Activated CD4-positive, alpha-beta T cell treated with anti-CD3 and anti-CD28 coated beads for 48 hours (primary cell): ENCODE measurements at regions not wholly inside any gene's neighbourhood (a gene's known extent, or its start where the extent isn't known, plus 50 kb on each side); places are given as distances from the start of the nearest gene placed in this dataset.
"Not testable (repeated sequence)": the region's sequence is repeated elsewhere in the genome, so short reads cannot be mapped to it uniquely, and the experiment has no call there.

Experiments
- DNase-seq: peaks from one replicate; pipeline ENCODE4 v3.0.0-alpha.2; 2020

GRCh38 chr6:66032626-66033025 lies 325.6 kb upstream of the EYS start:
- DNase-seq = no peak

GRCh38 chr6:66029391-66029790 lies 322.4 kb upstream of the EYS start:
- no peak for DNase-seq

GRCh38 chr6:65999288-65999791 lies 292.3 kb upstream of the EYS start:
- DNase-seq = no peak

- no peak for DNase-seq
These were observed 291.5 kb upstream of the EYS start for GRCh38 chr6:65998544-65998943.

GRCh38 chr6:65997539-65997938 lies 290.5 kb upstream of the EYS start:
- no peak for DNase-seq

- DNase-seq = no peak
These were observed 289.1 kb upstream of the EYS start for GRCh38 chr6:65996096-65996495.

GRCh38 chr6:65989676-65990075 lies 282.6 kb upstream of the EYS start:
- DNase-seq = no peak

- DNase-seq = no peak
These were observed 281.0 kb upstream of the EYS start for GRCh38 chr6:65988006-65988405.

GRCh38 chr6:65984089-65984488 lies 277.1 kb upstream of the EYS start:
- no peak for DNase-seq

GRCh38 chr6:65979120-65979519 lies 272.1 kb upstream of the EYS start:
- no peak for DNase-seq

GRCh38 chr6:65971252-65971651 lies 264.2 kb upstream of the EYS start:
- DNase-seq = not testable (repeated sequence)

GRCh38 chr6:65964261-65964660 lies 257.2 kb upstream of the EYS start:
- no peak for DNase-seq

GRCh38 chr6:65955034-65955433 lies 248.0 kb upstream of the EYS start:
- no peak for DNase-seq

- no peak for DNase-seq
These were observed 241.0 kb upstream of the EYS start for GRCh38 chr6:65948062-65948461.

- DNase-seq = no peak
These were observed 236.5 kb upstream of the EYS start for GRCh38 chr6:65943548-65943947.

GRCh38 chr6:65943051-65943450 lies 236.0 kb upstream of the EYS start:
- DNase-seq = no peak

GRCh38 chr6:65938000-65938399 lies 231.0 kb upstream of the EYS start:
- DNase-seq = no peak

GRCh38 chr6:65935412-65935811 lies 228.4 kb upstream of the EYS start:
- no peak for DNase-seq

GRCh38 chr6:65933390-65933789 lies 226.4 kb upstream of the EYS start:
- no peak for DNase-seq

- no peak for DNase-seq
These were observed 220.1 kb upstream of the EYS start for GRCh38 chr6:65927141-65927540.

GRCh38 chr6:65924411-65924810 lies 217.4 kb upstream of the EYS start:
- DNase-seq = no peak

- no peak for DNase-seq
These were observed 215.0 kb upstream of the EYS start for GRCh38 chr6:65922049-65922448.

- DNase-seq = no peak
These were observed 201.0 kb upstream of the EYS start for GRCh38 chr6:65908065-65908464.

- DNase-seq = no peak
These were observed 197.0 kb upstream of the EYS start for GRCh38 chr6:65903992-65904391.

GRCh38 chr6:65900928-65901327 lies 193.9 kb upstream of the EYS start:
- DNase-seq = no peak

- no peak for DNase-seq
These were observed 189.1 kb upstream of the EYS start for GRCh38 chr6:65896140-65896539.
